ENCODE measurements at regions not wholly inside any gene's neighbourhood (a gene's known extent, or its start where the extent isn't known, plus 50 kb on each side); places are given as distances from the start of the nearest gene placed in this dataset.

GRCh38 chr2:103132536-103133217 lies 370.8 kb downstream of the TMEM182 start:
- no peaks in the 10 kb centered on the region for H3K9me3 ChIP-seq
- TF ChIP-seq, protein P1, sequence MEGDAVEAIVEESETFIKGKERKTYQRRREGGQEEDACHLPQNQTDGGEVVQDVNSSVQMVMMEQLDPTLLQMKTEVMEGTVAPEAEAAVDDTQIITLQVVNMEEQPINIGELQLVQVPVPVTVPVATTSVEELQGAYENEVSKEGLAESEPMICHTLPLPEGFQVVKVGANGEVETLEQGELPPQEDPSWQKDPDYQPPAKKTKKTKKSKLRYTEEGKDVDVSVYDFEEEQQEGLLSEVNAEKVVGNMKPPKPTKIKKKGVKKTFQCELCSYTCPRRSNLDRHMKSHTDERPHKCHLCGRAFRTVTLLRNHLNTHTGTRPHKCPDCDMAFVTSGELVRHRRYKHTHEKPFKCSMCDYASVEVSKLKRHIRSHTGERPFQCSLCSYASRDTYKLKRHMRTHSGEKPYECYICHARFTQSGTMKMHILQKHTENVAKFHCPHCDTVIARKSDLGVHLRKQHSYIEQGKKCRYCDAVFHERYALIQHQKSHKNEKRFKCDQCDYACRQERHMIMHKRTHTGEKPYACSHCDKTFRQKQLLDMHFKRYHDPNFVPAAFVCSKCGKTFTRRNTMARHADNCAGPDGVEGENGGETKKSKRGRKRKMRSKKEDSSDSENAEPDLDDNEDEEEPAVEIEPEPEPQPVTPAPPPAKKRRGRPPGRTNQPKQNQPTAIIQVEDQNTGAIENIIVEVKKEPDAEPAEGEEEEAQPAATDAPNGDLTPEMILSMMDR (IDR thresholded peaks at IDR 0.05), result no peak
- no peak for DNase-seq
- no peaks in the 10 kb centered on the region for H3K4me1 ChIP-seq
- no peaks in the 10 kb centered on the region for H3K27me3 ChIP-seq (ENCODE audit: low read depth)
- H3K27ac ChIP-seq, result no peak overlapping the region
- no peaks in the 10 kb centered on the region for H3K36me3 ChIP-seq
- H3K4me3 ChIP-seq, result no peak overlapping the region
- intact Hi-C loops (cut with DNase I), result no loop called here
- no peak for ATAC-seq

GRCh38 chr2:103135679-103136078 lies 373.8 kb downstream of the TMEM182 start:
- Histone ChIP-seq H3K4me1 (no peaks in the 10 kb centered on the region), H3K27me3 (ENCODE audit: low read depth) (no peaks in the 10 kb centered on the region), H3K9me3 (no peaks in the 10 kb centered on the region), H3K4me3 (no peak overlapping the region), H3K36me3 (no peaks in the 10 kb centered on the region), H3K27ac (no peak overlapping the region)
- DNase-seq (no peak), ATAC-seq (no peak)
- TF ChIP-seq, protein P1 (IDR thresholded peaks at IDR 0.05), result no peak
- intact Hi-C loops (cut with DNase I), result no loop called here

DNA sequence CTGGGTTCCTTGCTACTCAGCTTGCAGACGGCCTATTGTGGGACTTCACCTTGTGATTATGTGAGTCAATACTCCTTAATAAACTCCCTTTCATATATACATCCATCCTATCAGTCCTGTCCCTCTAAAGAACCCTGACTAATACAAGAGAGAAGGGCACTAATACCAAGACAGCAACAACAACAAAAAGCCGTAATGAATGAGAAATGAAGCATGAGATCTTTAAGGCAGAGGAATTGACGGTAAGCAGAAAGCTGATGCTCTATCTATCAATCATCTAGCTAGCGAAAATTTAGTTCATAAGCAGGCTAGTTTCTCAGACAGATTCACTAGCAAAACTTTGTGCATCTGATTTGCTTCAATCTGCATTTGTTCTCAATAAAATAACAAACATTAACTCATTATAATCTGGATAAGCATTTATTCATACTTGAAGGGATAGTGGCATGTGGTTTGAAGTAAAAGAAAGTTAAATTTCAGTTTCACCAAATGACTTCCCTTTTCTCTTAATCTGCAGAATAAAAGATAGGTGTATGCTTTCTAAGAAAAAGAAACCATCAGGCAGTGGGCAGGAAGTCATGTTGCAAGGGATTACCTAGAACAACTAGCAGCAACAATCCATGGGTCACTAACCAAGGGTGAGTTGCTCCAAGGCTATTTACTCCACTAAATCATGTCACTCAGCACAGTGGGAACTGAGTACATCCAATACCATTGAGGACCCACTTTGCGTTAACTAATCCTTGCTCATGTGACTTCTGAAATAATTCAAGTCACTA lies 376.5 kb downstream of the TMEM182 start:
- no peak overlapping the region for H3K27ac ChIP-seq
- intact Hi-C loops (cut with DNase I), result no loop called here
- ATAC-seq (no peak), DNase-seq (no peak)
- no peaks in the 10 kb centered on the region for H3K36me3 ChIP-seq
- H3K4me3 ChIP-seq, result no peak overlapping the region
- H3K9me3 ChIP-seq, result no peaks in the 10 kb centered on the region
- TF ChIP-seq, protein P1 (IDR thresholded peaks at IDR 0.05), result no peak
- H3K27me3 ChIP-seq (ENCODE audit: low read depth), result no peaks in the 10 kb centered on the region
- no peaks in the 10 kb centered on the region for H3K4me1 ChIP-seq

DNA sequence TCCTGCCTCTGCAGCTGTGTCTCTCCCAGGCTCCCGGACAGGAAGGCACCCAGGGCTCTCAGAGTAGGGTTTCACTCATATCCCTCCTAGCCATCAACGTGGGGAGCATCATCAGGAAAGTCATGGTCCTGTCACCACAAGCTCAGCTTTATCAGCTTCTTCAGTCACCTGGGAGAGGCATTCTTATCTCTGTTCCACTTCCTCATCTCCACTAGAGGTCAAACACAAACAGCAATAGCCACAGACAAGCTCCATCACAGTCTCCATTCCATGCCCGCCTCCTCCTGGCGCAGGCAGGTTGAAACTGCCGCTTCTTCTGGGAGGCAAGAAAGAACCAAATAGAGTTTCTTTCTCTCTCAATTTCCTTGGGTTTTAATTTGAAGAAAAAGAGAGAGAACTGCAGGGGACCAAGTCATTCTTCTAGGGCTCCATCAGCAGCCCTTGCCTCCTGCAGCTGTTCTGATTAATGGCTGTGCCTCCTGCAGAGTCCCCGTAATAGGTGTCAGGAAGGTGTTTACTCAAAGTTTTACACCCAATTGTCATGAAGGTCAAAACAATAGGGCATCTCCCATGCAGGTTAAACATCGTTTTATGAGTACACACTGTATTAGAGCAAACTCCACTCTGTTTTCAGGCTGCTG lies 377.9 kb downstream of the TMEM182 start:
- H3K4me1 ChIP-seq, result no peaks in the 10 kb centered on the region
- H3K4me3 ChIP-seq, result no peak overlapping the region
- no peak for DNase-seq
- intact Hi-C loops (cut with DNase I), result no loop called here
- H3K9me3 ChIP-seq, result no peaks in the 10 kb centered on the region
- ATAC-seq, result no peak
- no peak overlapping the region for H3K27ac ChIP-seq
- no peaks in the 10 kb centered on the region for H3K27me3 ChIP-seq (ENCODE audit: low read depth)
- H3K36me3 ChIP-seq, result no peaks in the 10 kb centered on the region
- TF ChIP-seq, protein P1 (IDR thresholded peaks at IDR 0.05), result no peak

DNA sequence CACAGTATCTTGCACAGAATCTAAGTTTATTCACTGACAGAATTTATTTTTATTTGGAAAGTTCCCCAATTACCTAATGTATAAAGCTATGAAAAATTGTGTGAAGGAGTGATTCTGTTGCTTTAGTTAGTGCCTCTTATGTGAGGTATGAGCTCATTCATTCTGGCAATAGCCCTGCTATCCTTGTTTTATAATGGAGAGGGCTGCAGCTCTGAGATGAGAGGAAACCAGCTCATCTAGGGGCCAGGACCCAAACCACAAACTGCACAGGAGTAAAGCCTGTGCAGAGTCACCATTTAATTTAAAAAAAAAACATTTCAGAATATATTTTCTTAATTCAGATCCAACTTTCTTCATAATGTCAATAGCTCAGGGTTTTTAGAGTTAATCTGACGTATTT lies 383.0 kb downstream of the TMEM182 start:
- no peak for DNase-seq
- no peaks in the 10 kb centered on the region for H3K4me1 ChIP-seq
- no peaks in the 10 kb centered on the region for H3K36me3 ChIP-seq
- intact Hi-C loops (cut with DNase I), result no loop called here
- no peak for ATAC-seq
- H3K27me3 ChIP-seq (ENCODE audit: low read depth), result no peaks in the 10 kb centered on the region
- no peaks in the 10 kb centered on the region for H3K9me3 ChIP-seq
- H3K4me3 ChIP-seq, result no peak overlapping the region
- TF ChIP-seq, protein P1 (IDR thresholded peaks at IDR 0.05), result no peak
- H3K27ac ChIP-seq, result no peak overlapping the region

Measured in lower lobe of right lung (tissue), 2 donors.